Endothelial cell of umbilical vein (primary cell): ENCODE measurements at regions not wholly inside any gene's neighbourhood (a gene's known extent, or its start where the extent isn't known, plus 50 kb on each side); places are given as distances from the start of the nearest gene placed in this dataset.

Experiments used
- EZH2 ChIP-seq: IDR thresholded peaks from 2 replicates; pipeline ENCODE4 v1.6.1; 2012; ENCODE audit warnings: borderline replicate concordance, low read depth, mild to moderate bottlenecking, moderate library complexity, low read length, inconsistent platforms; ENCODE audit not compliant: severe bottlenecking
- TF ChIP-seq, protein P1 (sequence below), 2 donors: IDR thresholded peaks; 1 replicate in 1 of 2; 2 replicates in 1 of 2; pipeline ENCODE4 v1.5.1; 2011; ENCODE audit warnings: low read length in 2 of 2, mild to moderate bottlenecking in 2 of 2, moderate library complexity in 2 of 2, control low read depth in 1 of 2, inconsistent platforms in 1 of 2, low read depth in 1 of 2; ENCODE audit not compliant: insufficient read depth in 1 of 2; ENCODE audit errors: extremely low read depth in 1 of 2

GRCh38 chr20:47951521-47951971, 166.3 kb upstream of the SULF2 start:
- TF ChIP-seq, protein P1, sequence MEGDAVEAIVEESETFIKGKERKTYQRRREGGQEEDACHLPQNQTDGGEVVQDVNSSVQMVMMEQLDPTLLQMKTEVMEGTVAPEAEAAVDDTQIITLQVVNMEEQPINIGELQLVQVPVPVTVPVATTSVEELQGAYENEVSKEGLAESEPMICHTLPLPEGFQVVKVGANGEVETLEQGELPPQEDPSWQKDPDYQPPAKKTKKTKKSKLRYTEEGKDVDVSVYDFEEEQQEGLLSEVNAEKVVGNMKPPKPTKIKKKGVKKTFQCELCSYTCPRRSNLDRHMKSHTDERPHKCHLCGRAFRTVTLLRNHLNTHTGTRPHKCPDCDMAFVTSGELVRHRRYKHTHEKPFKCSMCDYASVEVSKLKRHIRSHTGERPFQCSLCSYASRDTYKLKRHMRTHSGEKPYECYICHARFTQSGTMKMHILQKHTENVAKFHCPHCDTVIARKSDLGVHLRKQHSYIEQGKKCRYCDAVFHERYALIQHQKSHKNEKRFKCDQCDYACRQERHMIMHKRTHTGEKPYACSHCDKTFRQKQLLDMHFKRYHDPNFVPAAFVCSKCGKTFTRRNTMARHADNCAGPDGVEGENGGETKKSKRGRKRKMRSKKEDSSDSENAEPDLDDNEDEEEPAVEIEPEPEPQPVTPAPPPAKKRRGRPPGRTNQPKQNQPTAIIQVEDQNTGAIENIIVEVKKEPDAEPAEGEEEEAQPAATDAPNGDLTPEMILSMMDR (IDR thresholded peaks at IDR 0.05; ENCODE audit: extremely low read depth in 1 of 2, insufficient read depth in 1 of 2, low read depth in 1 of 2, low read length in 2 of 2), result no peak
- no peak for TF ChIP-seq EZH2
